ENCODE measurements at regions not wholly inside any gene's neighbourhood (a gene's known extent, or its start where the extent isn't known, plus 50 kb on each side); places are given as distances from the start of the nearest gene placed in this dataset.

DNA sequence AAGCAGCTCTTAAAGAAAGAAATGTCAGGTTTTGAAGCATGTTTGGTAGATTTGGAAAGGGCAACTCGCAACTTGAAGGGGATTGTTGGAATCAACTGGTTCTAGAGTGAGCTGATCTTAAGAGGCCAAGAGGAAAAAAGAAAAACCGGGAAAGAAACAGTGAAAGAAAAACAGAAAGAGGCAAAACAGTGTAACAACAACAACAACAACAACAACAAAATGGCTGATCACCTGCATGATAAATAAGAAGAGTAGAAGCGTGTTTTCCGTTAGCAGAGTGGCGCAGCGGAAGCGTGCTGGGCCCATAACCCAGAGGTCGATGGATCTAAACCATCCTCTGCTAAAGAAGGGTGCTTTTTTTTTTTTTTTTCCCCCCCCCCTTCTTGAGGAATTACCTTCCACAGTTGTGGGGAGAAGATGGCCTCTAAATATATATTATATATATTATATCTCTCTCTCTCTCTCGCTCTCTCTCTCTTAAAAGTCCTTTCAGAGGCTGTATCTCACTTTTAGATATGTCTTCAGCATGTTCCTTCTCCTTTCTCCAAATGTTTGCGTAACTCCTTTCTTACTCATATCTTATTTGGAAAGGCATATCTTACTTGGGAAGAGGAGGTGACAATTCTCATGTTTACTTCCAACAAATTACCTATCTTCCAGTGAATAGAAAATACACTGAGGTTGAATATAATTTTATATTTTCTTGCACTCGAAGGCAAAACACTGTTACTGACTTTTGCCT lies 134.4 kb downstream of the OR2B2 start:
- no peak for TF ChIP-seq POLR2AphosphoS5 (IDR thresholded peaks at IDR 0.05; ENCODE audit: low read depth, low read length)
- TF ChIP-seq, protein P1, sequence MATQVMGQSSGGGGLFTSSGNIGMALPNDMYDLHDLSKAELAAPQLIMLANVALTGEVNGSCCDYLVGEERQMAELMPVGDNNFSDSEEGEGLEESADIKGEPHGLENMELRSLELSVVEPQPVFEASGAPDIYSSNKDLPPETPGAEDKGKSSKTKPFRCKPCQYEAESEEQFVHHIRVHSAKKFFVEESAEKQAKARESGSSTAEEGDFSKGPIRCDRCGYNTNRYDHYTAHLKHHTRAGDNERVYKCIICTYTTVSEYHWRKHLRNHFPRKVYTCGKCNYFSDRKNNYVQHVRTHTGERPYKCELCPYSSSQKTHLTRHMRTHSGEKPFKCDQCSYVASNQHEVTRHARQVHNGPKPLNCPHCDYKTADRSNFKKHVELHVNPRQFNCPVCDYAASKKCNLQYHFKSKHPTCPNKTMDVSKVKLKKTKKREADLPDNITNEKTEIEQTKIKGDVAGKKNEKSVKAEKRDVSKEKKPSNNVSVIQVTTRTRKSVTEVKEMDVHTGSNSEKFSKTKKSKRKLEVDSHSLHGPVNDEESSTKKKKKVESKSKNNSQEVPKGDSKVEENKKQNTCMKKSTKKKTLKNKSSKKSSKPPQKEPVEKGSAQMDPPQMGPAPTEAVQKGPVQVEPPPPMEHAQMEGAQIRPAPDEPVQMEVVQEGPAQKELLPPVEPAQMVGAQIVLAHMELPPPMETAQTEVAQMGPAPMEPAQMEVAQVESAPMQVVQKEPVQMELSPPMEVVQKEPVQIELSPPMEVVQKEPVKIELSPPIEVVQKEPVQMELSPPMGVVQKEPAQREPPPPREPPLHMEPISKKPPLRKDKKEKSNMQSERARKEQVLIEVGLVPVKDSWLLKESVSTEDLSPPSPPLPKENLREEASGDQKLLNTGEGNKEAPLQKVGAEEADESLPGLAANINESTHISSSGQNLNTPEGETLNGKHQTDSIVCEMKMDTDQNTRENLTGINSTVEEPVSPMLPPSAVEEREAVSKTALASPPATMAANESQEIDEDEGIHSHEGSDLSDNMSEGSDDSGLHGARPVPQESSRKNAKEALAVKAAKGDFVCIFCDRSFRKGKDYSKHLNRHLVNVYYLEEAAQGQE (IDR thresholded peaks at IDR 0.05; ENCODE audit: insufficient read depth in 1 of 2, low read depth in 2 of 2, low read length in 2 of 2), result no peak
- no peak for TF ChIP-seq TAF1 (IDR thresholded peaks at IDR 0.05; ENCODE audit: borderline replicate concordance, insufficient read depth, low read length)
